ENCODE measurements at regions not wholly inside any gene's neighbourhood (a gene's known extent, or its start where the extent isn't known, plus 50 kb on each side); places are given as distances from the start of the nearest gene placed in this dataset.

- Histone ChIP-seq H4K91ac (ENCODE audit: low read depth, low read length) (no peak overlapping the region), H3K27me3 (ENCODE audit: insufficient read depth, low read length) (no peaks in the 10 kb centered on the region), H4K12ac (ENCODE audit: low read depth, low read length) (no peak overlapping the region), H3K9ac (ENCODE audit: low read length) (no peak overlapping the region), H3K9me3 (ENCODE audit: insufficient read depth, low read depth, low read length) (no peaks in the 10 kb centered on the region), H2BK12ac (ENCODE audit: low read length) (no peak overlapping the region), H2BK5ac (ENCODE audit: low read depth, low read length, poor library complexity) (no peak overlapping the region), H3K27ac (ENCODE audit: low read depth, low read length) (no peak overlapping the region), H3K4me2 (ENCODE audit: low read length) (no peak overlapping the region), H3K23ac (ENCODE audit: low read length) (no peak overlapping the region), H3K79me1 (ENCODE audit: low read length) (no peaks in the 10 kb centered on the region), H3K4ac (ENCODE audit: low read depth, low read length) (no peak overlapping the region), H2BK120ac (ENCODE audit: insufficient read depth, low read length, poor library complexity) (no peak overlapping the region), H3K4me3 (ENCODE audit: low read depth, low read length) (no peak overlapping the region), H3K36me3 (ENCODE audit: control insufficient read depth in 1 of 2, insufficient read depth in 2 of 2, low read length in 2 of 2) (no peaks in the 10 kb centered on the region), H3K79me2 (ENCODE audit: control insufficient read depth, insufficient read depth, low read length, poor library complexity) (no peaks in the 10 kb centered on the region), H4K8ac (ENCODE audit: low read depth, low read length) (no peak overlapping the region), H2AFZ (ENCODE audit: insufficient read depth, low read length, poor library complexity) (no peak overlapping the region), H3K4me1 (ENCODE audit: control insufficient read depth in 1 of 2, insufficient read depth in 2 of 2, low read length in 2 of 2) (no peaks in the 10 kb centered on the region), H3K18ac (ENCODE audit: low read length) (no peak overlapping the region), H3K14ac (ENCODE audit: low read length) (no peak overlapping the region), H2AK5ac (ENCODE audit: low read length) (no peak overlapping the region)
- peak in 1 of 2 donors; percentile 12 for DNase-seq
- no CpG with 5 or more reads among the region's 4 CpGs for WGBS (ENCODE audit: extremely low coverage, insufficient coverage, insufficient read length)
Measured at GRCh38 chr21:28455253-28455600, 537.5 kb downstream of the LTN1 start.

DNA sequence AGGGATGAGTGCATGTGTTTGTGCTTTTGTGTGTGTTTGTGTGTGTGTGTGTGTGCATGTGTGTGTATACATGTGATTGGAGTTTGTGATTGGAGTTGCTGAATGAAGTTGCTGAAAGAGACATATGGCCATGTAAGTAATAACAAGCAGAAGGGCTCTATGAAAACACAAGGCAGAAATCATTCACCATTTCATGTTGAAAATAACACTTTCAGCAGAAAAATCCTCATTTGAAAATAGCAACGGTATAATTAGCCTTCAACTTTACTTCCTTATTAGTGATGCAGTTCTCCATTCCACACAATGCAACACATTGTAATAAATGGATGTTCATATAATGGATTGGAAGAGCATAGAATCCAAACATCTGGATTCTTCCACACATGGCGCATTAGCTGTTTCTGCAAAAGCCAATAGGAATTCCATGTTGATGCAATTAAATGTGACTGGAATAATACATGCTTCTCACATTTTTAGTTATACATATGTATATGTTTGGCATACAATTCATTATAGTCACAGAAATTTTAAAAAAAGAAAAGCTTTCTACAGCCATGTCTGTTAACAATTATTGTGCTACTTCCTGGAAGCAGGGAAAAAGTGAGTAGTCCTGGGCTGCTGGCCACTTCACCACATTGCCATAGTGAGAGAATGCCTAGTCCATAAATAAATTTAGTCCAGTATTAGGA lies 538.0 kb downstream of the LTN1 start:
- Histone ChIP-seq H2BK12ac (ENCODE audit: low read length) (no peak overlapping the region), H2AK5ac (ENCODE audit: low read length) (no peak overlapping the region), H3K18ac (ENCODE audit: low read length) (no peak overlapping the region), H3K4me1 (ENCODE audit: control insufficient read depth in 1 of 2, insufficient read depth in 2 of 2, low read length in 2 of 2) (no peaks in the 10 kb centered on the region), H2BK120ac (ENCODE audit: insufficient read depth, low read length, poor library complexity) (no peak overlapping the region), H3K9ac (ENCODE audit: low read length) (no peak overlapping the region), H4K91ac (ENCODE audit: low read depth, low read length) (no peak overlapping the region), H3K23ac (ENCODE audit: low read length) (no peak overlapping the region), H3K79me2 (ENCODE audit: control insufficient read depth, insufficient read depth, low read length, poor library complexity) (no peaks in the 10 kb centered on the region), H4K8ac (ENCODE audit: low read depth, low read length) (no peak overlapping the region), H3K4me3 (ENCODE audit: low read depth, low read length) (no peak overlapping the region), H3K14ac (ENCODE audit: low read length) (no peak overlapping the region), H3K9me3 (ENCODE audit: insufficient read depth, low read depth, low read length) (no peaks in the 10 kb centered on the region), H3K4ac (ENCODE audit: low read depth, low read length) (no peak overlapping the region), H3K36me3 (ENCODE audit: control insufficient read depth in 1 of 2, insufficient read depth in 2 of 2, low read length in 2 of 2) (no peaks in the 10 kb centered on the region), H4K12ac (ENCODE audit: low read depth, low read length) (no peak overlapping the region), H3K79me1 (ENCODE audit: low read length) (no peaks in the 10 kb centered on the region), H3K27ac (ENCODE audit: low read depth, low read length) (no peak overlapping the region), H3K4me2 (ENCODE audit: low read length) (no peak overlapping the region), H2BK5ac (ENCODE audit: low read depth, low read length, poor library complexity) (no peak overlapping the region), H3K27me3 (ENCODE audit: insufficient read depth, low read length) (no peaks in the 10 kb centered on the region), H2AFZ (ENCODE audit: insufficient read depth, low read length, poor library complexity) (no peak overlapping the region)
- no peak for DNase-seq
- WGBS (ENCODE audit: extremely low coverage, insufficient coverage, insufficient read length) = no CpG with 5 or more reads among the region's 2 CpGs

GRCh38 chr21:28447462-28447861 lies 545.2 kb downstream of the LTN1 start:
- H3K36me3 ChIP-seq (ENCODE audit: control insufficient read depth in 1 of 2, insufficient read depth in 2 of 2, low read length in 2 of 2) = no peaks in the 10 kb centered on the region
- WGBS (ENCODE audit: extremely low coverage, insufficient coverage, insufficient read length) = no CpG with 5 or more reads among the region's 1 CpG
- no peak overlapping the region for H3K27ac ChIP-seq (ENCODE audit: low read depth, low read length)
- H3K79me2 ChIP-seq (ENCODE audit: control insufficient read depth, insufficient read depth, low read length, poor library complexity) = no peaks in the 10 kb centered on the region
- no peak overlapping the region for H2BK120ac ChIP-seq (ENCODE audit: insufficient read depth, low read length, poor library complexity)
- H2BK12ac ChIP-seq (ENCODE audit: low read length) = no peak overlapping the region
- no peak overlapping the region for H3K14ac ChIP-seq (ENCODE audit: low read length)
- no peak overlapping the region for H3K4me3 ChIP-seq (ENCODE audit: low read depth, low read length)
- no peak overlapping the region for H3K9ac ChIP-seq (ENCODE audit: low read length)
- H3K4me1 ChIP-seq (ENCODE audit: control insufficient read depth in 1 of 2, insufficient read depth in 2 of 2, low read length in 2 of 2) = no peaks in the 10 kb centered on the region
- no peak overlapping the region for H2BK5ac ChIP-seq (ENCODE audit: low read depth, low read length, poor library complexity)
- H3K23ac ChIP-seq (ENCODE audit: low read length) = no peak overlapping the region
- DNase-seq = peak in 1 of 2 donors; percentile 73
- H4K91ac ChIP-seq (ENCODE audit: low read depth, low read length) = no peak overlapping the region
- H3K27me3 ChIP-seq (ENCODE audit: insufficient read depth, low read length) = no peaks in the 10 kb centered on the region
- no peak overlapping the region for H4K8ac ChIP-seq (ENCODE audit: low read depth, low read length)
- H3K9me3 ChIP-seq (ENCODE audit: insufficient read depth, low read depth, low read length) = peaks cover 3% of the 10 kb centered on the region
- H3K4me2 ChIP-seq (ENCODE audit: low read length) = no peak overlapping the region
- H3K79me1 ChIP-seq (ENCODE audit: low read length) = no peaks in the 10 kb centered on the region
- H4K12ac ChIP-seq (ENCODE audit: low read depth, low read length) = no peak overlapping the region
- no peak overlapping the region for H2AK5ac ChIP-seq (ENCODE audit: low read length)
- no peak overlapping the region for H3K4ac ChIP-seq (ENCODE audit: low read depth, low read length)
- no peak overlapping the region for H3K18ac ChIP-seq (ENCODE audit: low read length)
- H2AFZ ChIP-seq (ENCODE audit: insufficient read depth, low read length, poor library complexity) = no peak overlapping the region

DNA sequence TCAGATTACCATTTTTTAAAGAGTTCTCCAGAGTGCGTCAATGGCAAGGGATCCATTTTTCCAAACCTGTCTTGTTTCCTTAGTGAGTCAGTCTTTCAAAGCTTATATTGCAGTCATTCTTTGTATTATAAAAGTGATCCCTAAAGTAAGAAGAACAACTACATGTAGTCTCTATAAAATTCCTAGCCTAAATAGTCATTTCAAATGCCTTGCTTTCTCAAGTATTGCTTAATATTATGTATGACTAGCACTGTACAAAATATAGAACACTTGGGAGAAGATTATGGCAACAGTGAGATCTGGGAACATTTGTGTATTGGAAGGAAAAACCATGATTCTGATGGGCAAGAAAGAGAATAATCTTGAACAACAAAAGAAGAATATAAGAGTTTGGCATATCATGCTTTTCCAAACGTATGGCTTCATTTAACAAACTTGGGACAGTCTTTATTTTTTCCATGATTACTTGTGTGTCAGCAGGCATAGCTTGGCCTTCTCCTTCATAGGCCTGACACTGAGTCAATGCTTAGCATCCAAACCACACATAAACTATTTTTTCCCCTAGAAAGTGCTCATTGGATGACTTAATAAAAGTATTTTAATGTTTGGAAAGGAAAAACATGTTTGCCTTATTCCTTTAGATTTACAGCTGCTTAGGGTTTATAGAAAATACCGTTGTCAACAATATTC lies 547.4 kb downstream of the LTN1 start:
- Histone ChIP-seq H2BK5ac (ENCODE audit: low read depth, low read length, poor library complexity) (no peak overlapping the region), H3K23ac (ENCODE audit: low read length) (no peak overlapping the region), H4K12ac (ENCODE audit: low read depth, low read length) (no peak overlapping the region), H3K4ac (ENCODE audit: low read depth, low read length) (no peak overlapping the region), H3K4me2 (ENCODE audit: low read length) (no peak overlapping the region), H2BK12ac (ENCODE audit: low read length) (no peak overlapping the region), H3K27ac (ENCODE audit: low read depth, low read length) (no peak overlapping the region), H4K8ac (ENCODE audit: low read depth, low read length) (no peak overlapping the region), H3K9ac (ENCODE audit: low read length) (no peak overlapping the region), H2AK5ac (ENCODE audit: low read length) (no peak overlapping the region), H3K4me1 (ENCODE audit: control insufficient read depth in 1 of 2, insufficient read depth in 2 of 2, low read length in 2 of 2) (no peaks in the 10 kb centered on the region), H3K4me3 (ENCODE audit: low read depth, low read length) (no peak overlapping the region), H2AFZ (ENCODE audit: insufficient read depth, low read length, poor library complexity) (no peak overlapping the region), H3K18ac (ENCODE audit: low read length) (no peak overlapping the region), H3K14ac (ENCODE audit: low read length) (no peak overlapping the region), H4K91ac (ENCODE audit: low read depth, low read length) (no peak overlapping the region), H3K79me2 (ENCODE audit: control insufficient read depth, insufficient read depth, low read length, poor library complexity) (no peaks in the 10 kb centered on the region), H3K27me3 (ENCODE audit: insufficient read depth, low read length) (no peaks in the 10 kb centered on the region), H3K79me1 (ENCODE audit: low read length) (no peaks in the 10 kb centered on the region), H2BK120ac (ENCODE audit: insufficient read depth, low read length, poor library complexity) (no peak overlapping the region), H3K9me3 (ENCODE audit: insufficient read depth, low read depth, low read length) (peaks cover 3% of the 10 kb centered on the region), H3K36me3 (ENCODE audit: control insufficient read depth in 1 of 2, insufficient read depth in 2 of 2, low read length in 2 of 2) (no peaks in the 10 kb centered on the region)
- no CpG with 5 or more reads among the region's 3 CpGs for WGBS (ENCODE audit: extremely low coverage, insufficient coverage, insufficient read length)
- peak in 1 of 2 donors; percentile 21 for DNase-seq
